GM19328 (cell line): ENCODE measurements at regions not wholly inside any gene's neighbourhood (a gene's known extent, or its start where the extent isn't known, plus 50 kb on each side); places are given as distances from the start of the nearest gene placed in this dataset.
"Not testable (repeated sequence)": the region's sequence is repeated elsewhere in the genome, so short reads cannot be mapped to it uniquely, and the experiment has no call there.

ENCODE experiments used
- ATAC-seq: cut with Tn5 transposase; IDR thresholded peaks from one replicate; pipeline ENCODE4 v1.9.1; 2021; ENCODE audit warnings: mild to moderate bottlenecking, moderate library complexity; ENCODE audit not compliant: unreplicated experiment

GRCh38 chr12:25861226-25861625, 97.3 kb upstream of the RASSF8 start:
- no peak for ATAC-seq

GRCh38 chr12:25864306-25865276, 93.9 kb upstream of the RASSF8 start:
- no peak for ATAC-seq

GRCh38 chr12:25866586-25867378, 91.7 kb upstream of the RASSF8 start:
- ATAC-seq = no peak

GRCh38 chr12:25868193-25868592, 90.3 kb upstream of the RASSF8 start:
- no peak for ATAC-seq

- no peak for ATAC-seq
Measured at GRCh38 chr12:25872137-25872536, 86.3 kb upstream of the RASSF8 start.

- ATAC-seq = no peak
Measured at GRCh38 chr12:25875661-25876060, 82.8 kb upstream of the RASSF8 start.

- no peak for ATAC-seq
Measured at GRCh38 chr12:25876383-25877045, 82.0 kb upstream of the RASSF8 start.

GRCh38 chr12:25877446-25877845, 81.0 kb upstream of the RASSF8 start:
- no peak for ATAC-seq

GRCh38 chr12:25882266-25882665, 76.2 kb upstream of the RASSF8 start:
- no peak for ATAC-seq

GRCh38 chr12:25883026-25883916, 75.2 kb upstream of the RASSF8 start:
- no peak for ATAC-seq

- no peak for ATAC-seq
Measured at GRCh38 chr12:25884024-25884919, 74.2 kb upstream of the RASSF8 start.

GRCh38 chr12:25884920-25885234, 73.6 kb upstream of the RASSF8 start:
- no peak for ATAC-seq

GRCh38 chr12:25886396-25886795, 72.1 kb upstream of the RASSF8 start:
- no peak for ATAC-seq

GRCh38 chr12:25887367-25887766, 71.1 kb upstream of the RASSF8 start:
- ATAC-seq = no peak

- ATAC-seq = no peak
Measured at GRCh38 chr12:25889185-25889584, 69.3 kb upstream of the RASSF8 start.

GRCh38 chr12:25891095-25891494, 67.4 kb upstream of the RASSF8 start:
- not testable (repeated sequence) for ATAC-seq

- no peak for ATAC-seq
Measured at GRCh38 chr12:25894759-25895158, 63.7 kb upstream of the RASSF8 start.

- ATAC-seq = no peak
Measured at GRCh38 chr12:25896981-25897380, 61.5 kb upstream of the RASSF8 start.

- ATAC-seq = no peak
Measured at GRCh38 chr12:25903603-25904245, 54.8 kb upstream of the RASSF8 start.
